ENCODE measurements at regions not wholly inside any gene's neighbourhood (a gene's known extent, or its start where the extent isn't known, plus 50 kb on each side); places are given as distances from the start of the nearest gene placed in this dataset.

DNA sequence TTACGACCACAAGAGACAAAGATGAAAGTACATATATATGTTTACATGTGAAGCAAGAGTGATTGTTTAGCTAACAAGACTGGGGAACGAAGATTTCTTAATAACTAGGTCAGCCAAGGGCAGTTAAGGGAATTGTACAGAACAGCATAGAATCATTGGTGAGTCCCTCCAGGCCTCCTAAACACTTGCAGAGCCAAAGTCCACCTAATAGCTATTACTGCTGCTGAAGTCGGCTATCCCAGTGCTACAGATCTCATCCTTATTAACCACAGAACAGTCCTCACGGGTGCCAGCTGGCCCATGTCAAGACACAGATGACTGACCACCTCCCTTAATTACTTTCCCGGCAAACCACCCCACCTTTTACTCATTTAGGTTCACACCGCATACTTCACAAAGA is 68.5 kb upstream of the OPCML start:
- CTCF ChIA-PET = no interaction called here
- no peaks in the 10 kb centered on the region for H3K9me3 ChIP-seq
- 16% methylated on average over 6 of the region's 6 CpGs for WGBS (ENCODE audit: missing lambda C conversion rate)

GRCh38 chr11:133600306-133600705 is 68.0 kb upstream of the OPCML start:
- H3K4me3 ChIP-seq = no peak overlapping the region
- H3K9me3 ChIP-seq = no peaks in the 10 kb centered on the region
- TF ChIP-seq RNF2 (IDR thresholded peaks at IDR 0.05; ENCODE audit: borderline replicate concordance, low read depth) = no peak
- no peak for TF ChIP-seq ZC3H11A (IDR thresholded peaks at IDR 0.05)
- no peak for TF ChIP-seq PBX3 (IDR thresholded peaks at IDR 0.05)
- TF ChIP-seq, protein P1, sequence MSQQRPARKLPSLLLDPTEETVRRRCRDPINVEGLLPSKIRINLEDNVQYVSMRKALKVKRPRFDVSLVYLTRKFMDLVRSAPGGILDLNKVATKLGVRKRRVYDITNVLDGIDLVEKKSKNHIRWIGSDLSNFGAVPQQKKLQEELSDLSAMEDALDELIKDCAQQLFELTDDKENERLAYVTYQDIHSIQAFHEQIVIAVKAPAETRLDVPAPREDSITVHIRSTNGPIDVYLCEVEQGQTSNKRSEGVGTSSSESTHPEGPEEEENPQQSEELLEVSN (IDR thresholded peaks at IDR 0.05; ENCODE audit: borderline replicate concordance, low read depth) = no peak
- TF ChIP-seq NR3C1 (IDR thresholded peaks at IDR 0.05) = no peak
- TF ChIP-seq HOXA7 (CRISPR knock-in tag; IDR thresholded peaks at IDR 0.05) = no peak
- TF ChIP-seq SMC3 (IDR thresholded peaks at IDR 0.05) = no peak
- TF ChIP-seq RCOR1 (IDR thresholded peaks at IDR 0.05; ENCODE audit: low read depth, low read length) = no peak
- TF ChIP-seq EHMT2 (IDR thresholded peaks at IDR 0.05; ENCODE audit: low read depth) = no peak
- TF ChIP-seq, protein P2, sequence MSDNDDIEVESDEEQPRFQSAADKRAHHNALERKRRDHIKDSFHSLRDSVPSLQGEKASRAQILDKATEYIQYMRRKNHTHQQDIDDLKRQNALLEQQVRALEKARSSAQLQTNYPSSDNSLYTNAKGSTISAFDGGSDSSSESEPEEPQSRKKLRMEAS (IDR thresholded peaks at IDR 0.05) = no peak
- no peak for TF ChIP-seq TFCP2L1 (CRISPR knock-in tag; IDR thresholded peaks at IDR 0.05)
- no peak for TF ChIP-seq PHF8 (IDR thresholded peaks at IDR 0.05; ENCODE audit: borderline replicate concordance, low read depth)
- no peak for ATAC-seq
- H3K4me2 ChIP-seq = no peak overlapping the region
- 17% methylated on average over 5 of the region's 5 CpGs for WGBS (ENCODE audit: missing lambda C conversion rate)
- POLR2A ChIA-PET = no interaction called here
- no peak for DNase-seq (ENCODE audit: low read depth in 1 of 2, low spot score in 1 of 2)
- no peak for FAIRE-seq
- CTCF ChIA-PET = no interaction called here
- no peaks in the 10 kb centered on the region for H3K4me1 ChIP-seq
- H3K27ac ChIP-seq = no peak overlapping the region

More for the DNA sequence above, 68.5 kb upstream of the OPCML start:
- H3K4me3 ChIP-seq = no peak overlapping the region
- no peak overlapping the region for H3K27ac ChIP-seq
- H3K4me2 ChIP-seq = no peak overlapping the region
- DNase-seq (ENCODE audit: low read depth in 1 of 2, low spot score in 1 of 2) (no peak), ATAC-seq (no peak), FAIRE-seq (no peak)
- H3K4me1 ChIP-seq = no peaks in the 10 kb centered on the region
- TF ChIP-seq FOSL2 (IDR thresholded peaks at IDR 0.05) (no peak), FOSL2 (CRISPR knock-in tag; IDR thresholded peaks at IDR 0.05) (no peak), MAFK (IDR thresholded peaks at IDR 0.05; ENCODE audit: partially characterized antibody) (no peak), NPAS2 (CRISPR knock-in tag; IDR thresholded peaks at IDR 0.05; ENCODE audit: borderline replicate concordance) (no peak), CHD2 (IDR thresholded peaks at IDR 0.05; ENCODE audit: low read length, partially characterized antibody) (no peak), CEBPB (IDR thresholded peaks at IDR 0.05) (no peak), JUN (IDR thresholded peaks at IDR 0.05) (no peak), KDM5A (IDR thresholded peaks at IDR 0.05) (no peak), ZC3H11A (IDR thresholded peaks at IDR 0.05) (no peak), RNF2 (IDR thresholded peaks at IDR 0.05; ENCODE audit: borderline replicate concordance, low read depth) (no peak), JUNB (IDR thresholded peaks at IDR 0.05) (no peak), TFCP2L1 (CRISPR knock-in tag; IDR thresholded peaks at IDR 0.05) (no peak), RARB (CRISPR knock-in tag; IDR thresholded peaks at IDR 0.05) (no peak)
- POLR2A ChIA-PET = no interaction called here

DNA sequence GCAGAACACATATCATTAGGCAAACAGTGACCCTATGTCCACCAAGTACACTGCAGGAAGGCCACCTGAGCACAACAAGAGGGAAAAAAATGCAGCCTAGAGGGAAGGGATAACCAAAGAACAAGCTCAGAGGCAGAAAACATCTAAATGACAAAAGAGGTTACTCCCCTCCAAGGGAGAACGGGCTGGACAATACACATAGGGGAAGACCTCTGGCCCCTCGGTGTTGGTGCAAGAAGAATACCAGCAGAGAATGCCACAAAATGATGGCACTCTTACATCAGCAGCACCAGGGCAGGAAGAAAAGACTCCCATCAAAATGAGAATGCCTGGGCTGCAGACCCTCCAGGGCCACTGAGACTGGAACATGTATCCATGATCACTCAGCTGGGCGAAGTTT is 66.6 kb upstream of the OPCML start:
- H3K4me3 ChIP-seq = no peak overlapping the region
- ATAC-seq = no peak
- no peaks in the 10 kb centered on the region for H3K4me1 ChIP-seq
- no peak overlapping the region for H3K27ac ChIP-seq
- no peak for FAIRE-seq
- no peak for TF ChIP-seq CBX8 (IDR thresholded peaks at IDR 0.05)
- H3K4me2 ChIP-seq = no peak overlapping the region
- DNase-seq (ENCODE audit: low read depth in 1 of 2, low spot score in 1 of 2) = no peak
- POLR2A ChIA-PET = no interaction called here
- CTCF ChIA-PET = no interaction called here
- WGBS (ENCODE audit: missing lambda C conversion rate) = 4% methylated on average over 3 of the region's 3 CpGs
- no peaks in the 10 kb centered on the region for H3K9me3 ChIP-seq

DNA sequence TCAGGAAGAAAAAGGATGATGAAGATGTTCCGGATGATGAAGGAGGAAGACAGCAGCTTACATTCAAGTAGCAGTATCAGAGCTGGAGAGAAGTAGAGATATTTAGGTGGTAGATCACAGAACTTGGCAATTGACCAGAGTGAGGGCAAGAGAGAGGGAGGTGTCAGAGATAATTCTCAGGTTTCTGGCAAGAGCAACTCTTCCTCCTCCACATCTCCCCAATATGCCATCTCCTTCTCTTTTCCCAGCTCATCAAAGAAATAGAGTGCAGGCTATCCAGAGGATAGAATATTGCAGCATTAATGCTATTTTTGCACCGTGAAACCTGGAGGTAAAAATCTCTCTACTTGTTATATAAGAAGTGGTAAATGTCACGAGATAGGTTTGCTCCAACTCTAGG is 64.9 kb upstream of the OPCML start:
- no peak for ATAC-seq
- ChIA-PET CTCF (no interaction called here), POLR2A (no interaction called here)
- TF ChIP-seq RARB (CRISPR knock-in tag; IDR thresholded peaks at IDR 0.05) (no peak), NPAS2 (CRISPR knock-in tag; IDR thresholded peaks at IDR 0.05; ENCODE audit: borderline replicate concordance) (no peak)
- no peak overlapping the region for H3K27ac ChIP-seq
- H3K4me2 ChIP-seq = no peak overlapping the region
- no peak for FAIRE-seq
- WGBS (ENCODE audit: missing lambda C conversion rate) = 36% methylated on average over 3 of the region's 3 CpGs
- DNase-seq (ENCODE audit: low read depth in 1 of 2, low spot score in 1 of 2) = no peak
- no peaks in the 10 kb centered on the region for H3K4me1 ChIP-seq
- no peak overlapping the region for H3K4me3 ChIP-seq
- no peaks in the 10 kb centered on the region for H3K9me3 ChIP-seq

All from A549 (cell line).